ENCODE measurements at regions not wholly inside any gene's neighbourhood (a gene's known extent, or its start where the extent isn't known, plus 50 kb on each side); places are given as distances from the start of the nearest gene placed in this dataset.
"Not testable (repeated sequence)": the region's sequence is repeated elsewhere in the genome, so short reads cannot be mapped to it uniquely, and the experiment has no call there.

DNA sequence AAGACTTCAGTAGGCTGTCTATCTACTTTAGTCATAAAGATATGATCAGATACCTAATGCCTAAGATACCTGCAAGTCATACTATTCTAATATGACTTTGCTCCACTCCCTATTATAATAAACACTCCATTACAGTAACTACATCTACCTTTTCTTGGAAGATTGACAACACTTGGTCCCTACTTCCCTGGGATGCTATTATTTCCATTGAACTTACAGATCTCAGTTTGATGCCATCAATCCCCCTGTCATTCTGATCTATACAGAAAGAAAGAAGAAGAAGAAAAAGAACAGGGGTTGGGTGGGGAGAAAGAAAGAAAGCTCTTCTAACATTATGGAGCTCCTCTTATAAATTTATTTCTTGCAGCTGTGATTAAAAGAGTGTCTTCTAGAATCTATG is 889.1 kb upstream of the NRXN1 start:
- intact Hi-C loops (cut with DNase I): no loop called here
- no peak for DNase-seq

DNA sequence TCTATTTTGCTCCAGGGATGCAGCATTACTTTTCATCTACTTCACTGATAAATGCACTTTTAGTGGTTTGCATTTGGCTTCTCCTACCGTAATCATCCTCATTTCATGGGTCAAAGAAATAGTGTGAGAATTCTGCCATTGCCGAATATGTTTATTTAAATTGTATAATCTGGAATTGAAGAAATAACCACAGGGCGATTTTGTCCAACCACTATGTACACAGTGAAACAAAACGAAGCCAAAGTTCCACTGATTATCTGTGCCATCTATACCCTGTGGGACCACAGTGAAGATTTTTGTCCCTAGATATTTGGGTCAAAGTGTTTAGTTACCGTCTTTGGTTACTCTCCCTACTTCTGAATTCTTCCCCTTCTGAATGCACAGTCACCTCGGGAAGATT is 888.6 kb upstream of the NRXN1 start:
- no peak for DNase-seq
- intact Hi-C loops (cut with DNase I): no loop called here

DNA sequence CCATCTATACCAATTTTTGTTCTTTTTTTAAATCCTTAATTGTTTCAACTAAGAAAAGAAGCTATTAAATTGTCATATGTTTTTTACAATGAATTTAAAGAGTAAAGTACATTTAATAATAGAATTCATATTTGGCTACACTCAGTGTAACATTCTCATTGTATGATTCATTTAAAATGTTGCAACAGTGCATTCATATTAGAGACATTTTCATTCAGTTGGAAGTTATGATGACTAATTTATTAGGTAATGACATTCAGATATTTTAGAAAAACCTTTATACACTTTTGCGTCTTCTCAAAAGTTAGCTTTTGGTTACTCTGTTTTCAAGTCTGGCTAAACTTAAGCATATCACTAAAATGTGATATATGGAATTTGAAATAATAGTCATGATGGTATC is 887.5 kb upstream of the NRXN1 start:
- intact Hi-C loops (cut with DNase I): no loop called here
- DNase-seq: no peak

DNA sequence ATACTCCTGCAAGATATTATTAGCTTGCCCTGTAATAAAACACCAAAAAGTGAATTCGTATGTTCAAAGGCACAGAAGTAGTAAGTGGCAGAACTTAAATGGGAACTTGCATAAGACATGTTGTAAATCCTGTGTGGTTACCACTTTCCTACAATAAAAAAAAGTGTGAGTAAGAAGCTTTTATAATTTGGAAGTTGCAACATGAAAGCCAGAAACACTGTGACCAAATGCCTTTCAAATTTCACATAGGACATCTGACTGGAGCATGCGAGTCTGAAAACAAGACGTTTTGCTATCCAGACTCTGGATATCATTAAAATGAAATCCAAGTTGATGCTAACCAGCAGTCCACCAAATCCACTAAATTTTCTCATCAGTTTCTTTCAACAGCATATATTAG is 886.2 kb upstream of the NRXN1 start:
- intact Hi-C loops (cut with DNase I): no loop called here
- DNase-seq: no peak

DNA sequence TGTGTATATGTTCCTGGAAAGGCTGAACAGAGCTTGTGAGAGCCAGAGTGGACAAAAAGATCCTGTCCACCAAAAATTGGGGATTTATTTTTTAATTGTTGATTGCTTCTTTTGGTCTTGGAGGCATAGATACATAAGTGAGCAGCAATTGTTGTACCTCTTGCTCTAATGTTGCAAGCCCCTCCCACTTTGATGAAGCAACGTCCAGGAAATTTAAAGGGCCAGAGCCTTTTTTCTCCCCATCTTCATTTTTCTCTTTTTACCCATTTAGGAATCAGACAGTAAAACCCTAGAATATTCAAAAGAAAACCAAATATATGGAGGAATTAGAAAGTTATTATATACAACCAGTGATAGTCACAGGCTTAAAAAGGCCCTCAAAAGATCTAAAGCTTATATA is 871.8 kb upstream of the NRXN1 start:
- no peak for DNase-seq
- intact Hi-C loops (cut with DNase I): no loop called here

DNA sequence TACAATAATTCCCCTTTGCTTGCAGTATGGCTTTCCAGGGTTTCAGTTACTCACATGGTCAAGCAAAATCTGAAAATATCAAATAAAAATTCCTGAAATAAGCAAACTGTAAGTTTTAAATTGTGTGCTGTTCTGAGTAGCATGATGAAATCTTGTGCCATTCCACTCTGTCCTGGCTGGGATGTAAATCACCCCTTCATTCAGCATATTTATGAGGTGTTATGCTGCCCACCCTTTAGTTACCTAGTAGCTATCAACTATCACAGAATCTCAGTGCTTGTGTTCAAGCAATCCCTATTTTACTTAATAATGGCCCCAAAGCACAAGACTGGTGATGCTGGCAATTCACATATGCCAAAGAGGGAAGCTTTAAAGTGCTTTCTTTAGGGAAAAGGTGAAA is 867.7 kb upstream of the NRXN1 start:
- intact Hi-C loops (cut with DNase I): no loop called here
- DNase-seq: no peak

DNA sequence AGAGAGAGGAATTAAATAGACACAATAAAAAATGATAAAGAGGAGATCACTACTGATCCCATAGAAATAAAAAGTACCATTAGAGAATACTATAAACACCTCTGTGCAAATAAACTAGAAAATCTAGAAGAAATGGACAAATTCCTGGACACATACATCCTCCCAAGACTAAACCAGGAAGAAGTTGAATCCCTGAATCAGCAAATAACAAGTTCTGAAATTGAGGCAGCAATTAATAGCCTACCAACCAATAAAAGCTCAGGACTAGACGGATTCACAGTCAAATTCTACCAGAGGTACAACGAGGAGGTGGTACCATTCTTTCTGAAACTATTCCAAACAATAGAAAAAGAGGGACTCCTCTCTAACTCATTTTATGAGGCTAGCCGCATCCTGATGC is 862.7 kb upstream of the NRXN1 start:
- intact Hi-C loops (cut with DNase I); DNase-seq: not testable (repeated sequence)

DNA sequence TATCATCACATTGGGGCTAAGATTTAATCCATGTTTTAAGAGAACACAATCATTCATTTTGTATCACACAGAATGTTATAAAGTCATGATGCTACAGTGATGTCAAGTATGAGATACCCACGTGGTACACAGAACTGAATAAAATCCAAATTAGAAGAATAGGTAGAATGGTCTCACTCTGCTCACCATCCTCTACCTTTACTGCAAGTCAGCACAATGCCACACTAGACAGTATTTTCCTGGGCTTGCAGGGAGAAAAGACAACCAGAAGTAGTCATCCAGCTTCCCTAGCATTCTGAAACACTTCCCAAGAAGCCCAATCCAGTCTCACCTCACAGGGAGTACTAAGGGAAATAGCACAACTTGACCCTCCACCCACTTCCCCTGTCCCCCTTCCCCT is 856.2 kb upstream of the NRXN1 start:
- intact Hi-C loops (cut with DNase I): no loop called here
- no peak for DNase-seq

DNA sequence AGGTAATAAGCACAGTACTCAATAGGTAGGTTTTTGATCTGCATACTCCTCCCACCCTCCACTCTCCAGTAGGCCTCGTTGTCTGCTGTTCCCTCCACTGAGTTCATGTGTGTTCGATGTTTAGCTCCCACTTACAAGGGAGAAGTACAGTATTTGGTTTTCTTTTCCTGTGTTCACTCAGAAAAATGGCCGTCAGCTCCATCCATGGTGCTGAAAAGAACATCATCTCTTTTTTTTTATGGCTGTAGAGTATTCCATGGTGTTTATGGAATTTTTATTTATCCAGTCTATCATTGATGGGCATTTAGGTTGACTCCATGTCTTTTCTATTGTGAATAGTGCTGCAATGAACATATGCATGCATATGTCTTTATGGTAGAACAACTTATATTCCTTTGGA is 849.7 kb upstream of the NRXN1 start:
- intact Hi-C loops (cut with DNase I): no loop called here
- DNase-seq: no peak

DNA sequence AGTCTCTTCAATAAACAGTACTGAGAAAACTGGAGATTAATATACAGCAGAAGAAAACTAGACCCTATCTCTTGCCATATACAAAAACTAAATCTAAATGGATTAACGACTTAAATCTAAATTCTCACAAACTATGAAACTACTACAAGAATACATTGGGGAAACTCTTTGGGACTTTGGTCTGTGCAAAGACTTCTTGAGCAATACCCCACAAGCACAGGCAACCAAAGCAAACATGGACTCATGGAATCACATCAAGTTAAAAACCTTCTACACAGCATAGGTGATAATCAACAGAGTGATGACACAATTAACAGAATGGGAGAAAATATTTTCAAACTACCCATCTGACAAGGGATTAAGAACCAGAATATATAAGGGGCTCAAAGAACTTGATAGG is 848.2 kb upstream of the NRXN1 start:
- intact Hi-C loops (cut with DNase I): no loop called here
- DNase-seq: no peak

DNA sequence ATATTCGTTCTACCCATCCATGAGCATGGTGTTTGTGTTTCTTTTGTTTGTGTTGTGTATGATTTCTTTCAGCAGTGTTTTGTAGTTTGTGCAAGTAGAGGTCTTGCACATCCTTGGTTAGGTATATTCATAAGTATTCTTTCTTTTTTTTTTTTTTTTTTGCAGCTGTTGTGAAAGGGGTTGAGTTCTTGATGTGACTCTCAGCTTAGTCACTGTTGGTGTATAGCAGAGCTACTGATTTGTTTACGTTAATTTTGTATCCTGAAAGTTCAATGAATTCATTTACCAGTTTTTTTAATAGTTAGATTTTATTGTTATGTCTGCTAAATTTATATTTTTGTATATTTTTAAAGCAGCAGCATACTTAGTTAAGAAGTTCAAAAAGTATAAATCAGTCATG is 834.4 kb upstream of the NRXN1 start:
- no peak for DNase-seq
- intact Hi-C loops (cut with DNase I): no loop called here

DNA sequence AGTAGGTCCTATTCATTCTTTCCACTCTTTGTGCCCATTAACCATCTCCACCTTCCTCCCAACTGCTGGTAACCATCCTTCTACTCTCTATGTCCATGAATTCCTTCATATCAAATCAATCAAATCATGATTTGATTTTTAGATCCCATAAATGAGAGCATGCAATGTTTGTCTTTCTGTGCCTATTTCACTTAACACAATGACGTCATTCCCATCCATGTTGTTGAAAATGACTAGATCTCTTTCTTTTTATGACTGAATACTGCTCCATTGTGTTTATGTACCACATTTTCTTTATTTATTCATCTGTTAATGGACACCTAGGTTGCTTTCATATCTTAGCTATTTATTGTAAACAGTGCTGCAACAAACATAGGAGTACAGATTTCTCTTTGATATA is 827.3 kb upstream of the NRXN1 start:
- DNase-seq: no peak
- intact Hi-C loops (cut with DNase I): no loop called here

DNA sequence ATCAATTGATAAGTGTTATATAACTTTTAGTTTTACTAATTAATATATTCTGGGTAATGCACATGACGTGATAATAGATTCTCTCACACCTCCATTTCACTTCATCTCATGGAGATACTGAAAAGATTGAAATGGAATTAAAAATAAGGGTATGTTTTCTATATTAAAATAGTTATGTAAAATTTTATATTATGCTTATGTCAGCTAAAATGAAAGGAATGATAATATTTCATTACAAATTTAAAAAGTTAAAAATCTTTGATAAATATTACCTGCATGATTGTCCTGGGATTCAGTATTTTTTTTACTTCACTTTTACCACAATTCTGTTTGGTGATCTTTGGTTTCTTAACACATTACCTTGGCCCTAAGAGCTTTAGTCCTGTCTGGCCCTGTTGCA is 823.8 kb upstream of the NRXN1 start:
- intact Hi-C loops (cut with DNase I): no loop called here

DNA sequence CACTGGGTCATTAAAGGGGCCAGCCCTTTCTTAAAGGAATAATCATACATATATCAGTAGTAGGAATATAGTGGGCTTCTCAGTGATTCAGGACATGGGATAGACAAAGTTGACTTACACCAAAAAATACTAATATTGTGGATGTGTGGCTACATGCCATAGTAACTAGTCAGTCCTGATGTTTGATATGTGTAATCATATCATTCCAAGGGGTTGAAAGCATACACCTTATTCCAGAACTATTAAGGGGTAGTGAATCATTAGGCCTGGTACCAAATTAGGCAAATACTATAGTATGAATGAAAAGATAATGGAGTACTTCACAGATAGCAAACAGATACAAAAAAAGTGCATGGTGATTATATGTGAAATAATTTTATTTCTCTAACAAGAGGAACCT is 814.9 kb upstream of the NRXN1 start:
- intact Hi-C loops (cut with DNase I): no loop called here
- no peak for DNase-seq

More for the DNA sequence above, 823.8 kb upstream of the NRXN1 start:
- no peak for DNase-seq

DNA sequence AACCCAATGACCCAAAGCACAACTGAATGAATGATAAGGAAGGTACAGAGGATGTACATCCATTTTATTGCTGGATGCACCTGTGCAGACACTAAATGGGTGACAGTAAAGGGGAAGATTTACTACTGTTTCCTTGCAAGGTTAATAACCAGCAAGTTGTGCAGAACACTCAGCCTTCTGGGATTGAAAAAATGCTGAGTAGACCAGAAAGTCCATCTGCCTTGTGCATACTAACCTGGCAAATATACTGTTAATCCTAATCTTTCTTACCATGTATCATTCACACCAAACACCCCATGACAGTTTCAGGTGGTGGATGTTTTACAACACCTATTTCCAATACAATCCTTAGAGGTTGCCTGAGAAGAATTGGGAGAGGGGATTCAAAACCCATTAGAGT is 814.1 kb upstream of the NRXN1 start:
- intact Hi-C loops (cut with DNase I): no loop called here

DNA sequence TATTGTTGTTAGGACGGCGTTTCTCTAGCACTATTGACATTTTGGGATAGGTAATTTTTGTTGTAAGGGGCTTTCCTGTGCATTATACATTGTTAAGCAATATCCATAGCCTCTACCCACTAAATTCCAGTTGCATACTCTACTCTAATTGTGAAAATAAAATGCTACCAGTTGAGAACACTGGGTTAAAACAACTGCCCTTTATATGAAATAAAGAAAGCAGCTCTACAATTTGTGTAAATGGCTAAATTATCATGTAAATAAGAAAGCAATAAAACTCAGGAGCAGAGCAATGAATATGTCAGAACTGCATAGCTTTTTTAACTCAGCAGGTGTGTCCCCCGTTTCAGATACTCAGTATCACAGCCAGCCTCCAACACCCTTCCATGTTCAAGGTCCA is 812.7 kb upstream of the NRXN1 start:
- intact Hi-C loops (cut with DNase I): no loop called here
- DNase-seq: no peak

More for the DNA sequence above, 814.1 kb upstream of the NRXN1 start:
- DNase-seq: no peak

DNA sequence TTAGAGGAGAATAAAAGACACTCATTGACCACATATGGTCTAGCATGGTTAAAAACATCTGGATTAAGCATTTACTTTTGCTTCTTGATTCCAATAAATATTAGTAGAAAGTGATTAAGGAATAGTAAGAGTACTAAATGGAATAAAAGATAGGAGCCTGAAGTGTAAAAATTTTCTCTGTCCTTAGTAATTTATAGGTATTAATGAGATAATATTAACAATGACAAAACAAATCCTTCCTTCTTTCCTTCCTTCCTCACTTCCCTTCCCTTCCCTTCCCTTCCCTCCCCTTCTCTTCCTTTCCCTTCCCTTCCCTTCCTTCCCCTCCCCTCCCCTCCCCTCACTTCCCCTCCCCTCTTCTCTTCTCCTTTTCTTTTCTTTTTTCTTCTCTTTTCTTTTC is 797.5 kb upstream of the NRXN1 start:
- DNase-seq: no peak
- intact Hi-C loops (cut with DNase I): no loop called here

DNA sequence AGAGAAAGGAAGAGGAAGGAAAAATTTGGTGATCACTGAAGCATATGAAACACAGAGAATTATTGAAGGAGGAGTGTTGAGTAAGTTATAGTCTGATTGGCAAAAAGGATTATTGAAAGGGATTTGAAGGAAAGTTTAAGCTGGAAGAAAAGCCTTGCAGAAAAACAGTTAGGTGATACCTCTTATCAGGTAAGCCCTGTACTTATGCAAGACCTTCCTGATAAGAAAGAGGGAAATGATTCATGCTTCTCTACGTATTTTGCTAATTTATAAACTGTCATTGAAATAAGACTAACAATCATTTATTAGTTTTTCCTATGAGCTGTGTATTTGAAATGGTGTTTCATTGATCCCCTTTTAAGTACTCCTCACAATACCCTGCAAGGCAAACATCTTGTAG is 793.9 kb upstream of the NRXN1 start:
- intact Hi-C loops (cut with DNase I): no loop called here
- DNase-seq: no peak

DNA sequence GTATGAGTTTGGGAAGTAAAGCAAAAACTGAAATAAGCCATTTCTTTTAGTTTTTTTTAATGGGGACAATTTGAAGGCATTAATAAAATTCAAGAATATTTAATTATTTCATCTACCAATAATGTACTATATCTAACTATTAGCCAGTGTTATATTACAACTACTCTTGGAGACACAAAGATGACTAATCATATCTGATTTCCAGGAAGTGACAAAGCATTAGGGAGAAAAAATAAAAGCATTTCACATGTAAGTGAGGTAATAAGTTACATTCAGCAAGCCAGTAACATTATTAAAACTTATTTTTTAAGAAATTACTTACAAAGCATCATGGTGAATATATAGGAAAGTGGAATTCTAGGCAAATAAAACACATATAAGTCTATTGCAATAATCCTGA is 781.3 kb upstream of the NRXN1 start:
- no peak for DNase-seq
- intact Hi-C loops (cut with DNase I): no loop called here

DNA sequence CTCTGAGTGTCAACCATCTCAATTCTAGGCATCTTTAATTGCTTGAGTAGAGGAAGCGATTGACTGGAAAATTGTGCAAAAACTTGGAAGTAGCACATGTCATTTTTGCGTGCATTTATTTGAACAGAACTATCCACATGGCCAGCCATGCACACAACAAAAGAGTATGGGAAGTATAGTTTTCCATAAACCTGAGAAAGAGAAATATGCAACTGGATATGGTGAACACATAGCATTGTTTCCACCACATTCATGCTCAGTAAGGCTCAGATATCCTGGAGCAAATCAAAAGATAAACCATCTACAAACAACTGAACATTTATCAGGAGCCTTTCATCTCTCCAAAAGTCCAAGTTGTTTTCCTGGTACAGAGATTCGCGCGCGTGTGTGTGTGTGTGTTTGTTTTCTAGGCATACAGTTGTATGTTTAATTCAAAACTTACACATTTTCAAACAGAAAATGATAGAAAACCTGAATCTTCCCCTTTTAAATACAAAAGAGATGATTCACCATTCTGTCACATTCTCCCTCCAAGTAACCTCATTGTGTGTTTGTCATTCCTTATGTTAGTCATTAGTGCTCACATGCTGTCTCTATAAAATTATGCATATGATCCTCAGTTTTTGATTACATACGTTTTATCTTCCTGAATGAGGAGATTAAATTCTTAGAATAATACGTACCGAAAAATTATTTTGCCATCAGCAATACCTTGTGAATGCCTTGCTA is 780.4 kb upstream of the NRXN1 start:
- no peak for DNase-seq

DNA sequence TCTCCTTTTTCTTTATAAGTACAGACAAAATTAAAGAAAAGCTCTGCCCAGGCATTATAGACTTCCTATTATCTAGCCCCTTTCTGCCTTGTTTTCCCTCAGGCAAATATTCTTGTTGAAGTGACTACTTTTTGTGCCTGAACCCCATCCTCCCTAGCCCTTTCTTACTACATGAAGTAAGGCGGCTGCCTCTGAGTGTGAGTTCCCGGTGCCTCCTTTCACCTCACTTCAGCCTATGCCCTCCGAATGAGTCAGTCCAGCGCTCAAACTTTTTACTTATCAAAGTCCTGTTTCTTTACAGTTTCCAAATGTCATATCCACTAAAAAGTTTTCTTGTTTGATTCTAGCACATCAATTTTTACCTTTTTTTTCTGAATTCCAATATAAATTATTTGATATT is 778.3 kb upstream of the NRXN1 start:
- no peak for DNase-seq
- intact Hi-C loops (cut with DNase I): no loop called here

More for the DNA sequence above, 780.4 kb upstream of the NRXN1 start:
- intact Hi-C loops (cut with DNase I): no loop called here

DNA sequence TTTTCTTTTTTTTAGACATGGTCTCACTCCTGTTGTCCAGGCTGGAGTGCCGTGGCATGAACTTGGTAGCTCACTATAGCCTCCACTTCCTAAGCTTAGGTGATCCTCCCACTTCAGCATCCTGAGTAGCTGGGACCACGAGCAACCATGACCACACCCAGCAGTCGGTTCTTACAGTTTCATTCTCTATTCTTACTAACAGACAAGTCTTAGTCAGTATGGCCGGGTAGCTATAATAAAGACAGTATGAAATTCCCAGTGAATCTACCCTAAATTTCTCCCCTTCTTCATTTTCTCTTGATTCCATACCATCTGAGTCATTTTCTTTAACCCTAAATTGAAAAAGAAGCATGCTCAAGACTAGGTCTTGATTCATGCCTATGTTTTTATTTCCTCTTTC is 775.3 kb upstream of the NRXN1 start:
- intact Hi-C loops (cut with DNase I): no loop called here
- no peak for DNase-seq
